Keratinocyte (primary cell): ENCODE measurements at regions not wholly inside any gene's neighbourhood (a gene's known extent, or its start where the extent isn't known, plus 50 kb on each side); places are given as distances from the start of the nearest gene placed in this dataset.

Experiments
- DNase-seq: peaks from one replicate; pipeline ENCODE4 v3.0.0-alpha.2; 2011; ENCODE audit warnings: low read depth, missing footprints, low spot score
- FAIRE-seq: peaks from 2 replicates; lab custom pipeline; 2011; peaks lifted over from hg19 to GRCh38; lab: Jason Lieb, UNC
- H2AFZ ChIP-seq: 2 replicates; pipeline ENCODE4 v1.6.0; 2012; ENCODE audit warnings: low read length, control low read depth, inconsistent platforms; ENCODE audit not compliant: control insufficient read depth
- H3K27ac ChIP-seq: 2 replicates; pipeline ENCODE4 v1.5.1; 2011; ENCODE audit warnings: low read length; ENCODE audit not compliant: control insufficient read depth, insufficient read depth
- H3K27me3 ChIP-seq: 3 replicates; pipeline ENCODE4 v1.6.0; 2011; ENCODE audit warnings: low read length; ENCODE audit not compliant: control insufficient read depth, insufficient read depth; ENCODE audit errors: extremely low read depth
- H3K36me3 ChIP-seq, 2 experiments: 2 replicates in 1 of 2; 3 replicates in 1 of 2; pipeline ENCODE4 v1.5.1; 2011; ENCODE audit warnings: low read length in 2 of 2, mild to moderate bottlenecking in 1 of 2; ENCODE audit not compliant: control insufficient read depth in 2 of 2, insufficient read depth in 2 of 2; ENCODE audit errors: extremely low read depth in 1 of 2
- H3K4me1 ChIP-seq: 3 replicates; pipeline ENCODE4 v1.5.1; 2011; ENCODE audit warnings: low read length; ENCODE audit not compliant: control insufficient read depth, insufficient read depth; ENCODE audit errors: extremely low read depth
- H3K4me2 ChIP-seq: 3 replicates; pipeline ENCODE4 v1.6.0; 2011; ENCODE audit warnings: low read depth, low read length; ENCODE audit not compliant: control insufficient read depth, insufficient read depth; ENCODE audit errors: extremely low read depth
- H3K4me3 ChIP-seq, 3 experiments: fragments of 200-600 bp in 1 of 3; sonication (generic) in 1 of 3; 2 replicates in 2 of 3; 3 replicates in 1 of 3; pipeline ENCODE4 v1.5.1; 2011 to 2016; ENCODE audit warnings: low read length in 3 of 3, mild to moderate bottlenecking in 3 of 3, control low read depth in 2 of 3, inconsistent platforms in 1 of 3, low read depth in 1 of 3, mixed read lengths in 1 of 3, mixed run types in 1 of 3, moderate library complexity in 1 of 3; ENCODE audit not compliant: control insufficient read depth in 2 of 3, insufficient read depth in 2 of 3; ENCODE audit errors: extremely low read depth in 1 of 3
- H3K79me2 ChIP-seq: 2 replicates; pipeline ENCODE4 v1.6.0; 2012; ENCODE audit warnings: low read length; ENCODE audit not compliant: control insufficient read depth, insufficient read depth
- H3K9ac ChIP-seq: 3 replicates; pipeline ENCODE4 v1.6.0; 2011; ENCODE audit warnings: low read length; ENCODE audit not compliant: control insufficient read depth, insufficient read depth; ENCODE audit errors: extremely low read depth
- H3K9me1 ChIP-seq: 3 replicates; pipeline ENCODE4 v1.6.0; 2011; ENCODE audit warnings: low read length; ENCODE audit not compliant: control insufficient read depth, insufficient read depth; ENCODE audit errors: extremely low read depth
- H3K9me3 ChIP-seq: 2 replicates; pipeline ENCODE4 v1.5.1; 2012; ENCODE audit warnings: low read depth, low read length; ENCODE audit not compliant: control insufficient read depth
- H4K20me1 ChIP-seq: 3 replicates; pipeline ENCODE4 v1.6.0; 2011; ENCODE audit warnings: low read length; ENCODE audit not compliant: control insufficient read depth, insufficient read depth; ENCODE audit errors: extremely low read depth
- EZH2 ChIP-seq: IDR thresholded peaks from one replicate; pipeline ENCODE4 v1.6.1; 2012; ENCODE audit warnings: inconsistent platforms, mild to moderate bottlenecking, low read length, moderate library complexity
- dilution Hi-C: fragments of 300-500 bp; cut with MboI; formaldehyde crosslinking; loops from one replicate; pipeline ENCODE4 v1.7.0; 2020; ENCODE audit warnings: low sequenced_read_pairs; ENCODE audit not compliant: extremely low pct_ligation_motif_present
- TF ChIP-seq, protein P1 (sequence below), 3 experiments: IDR thresholded peaks in 1 of 3; conservative IDR thresholded peaks in 1 of 3; optimal IDR thresholded peaks in 1 of 3; 2 replicates in 2 of 3; 3 replicates in 1 of 3; pipeline versions ENCODE3 to v1.5.1; 2011; ENCODE audit warnings: low read length in 3 of 3, mild to moderate bottlenecking in 3 of 3, moderate library complexity in 2 of 3, control low read depth in 1 of 3, inconsistent platforms in 1 of 3; ENCODE audit not compliant: insufficient read depth in 2 of 3; ENCODE audit errors: extremely low read depth in 1 of 3

DNA sequence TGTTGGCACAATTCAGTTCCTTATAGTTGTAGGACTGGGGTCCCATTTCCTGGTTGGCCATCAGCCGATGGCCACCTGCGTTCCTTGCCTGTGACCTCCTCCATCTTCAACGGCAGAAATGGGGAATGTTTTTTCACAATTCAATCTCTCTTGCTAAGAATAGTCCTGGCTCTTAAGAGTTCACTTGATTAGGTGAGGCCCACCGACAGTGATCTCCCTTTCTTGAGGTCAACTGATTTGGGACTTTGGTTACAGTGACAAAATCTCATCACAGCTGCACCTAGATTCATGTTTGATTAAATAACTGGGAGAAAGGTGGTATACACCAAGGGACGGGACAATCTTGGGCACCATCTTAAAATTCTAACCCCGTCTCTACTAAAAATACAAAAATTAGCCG, 139.1 kb upstream of the DTNBP1 start:
- no peak for FAIRE-seq
- no peaks in the 10 kb centered on the region for H3K9me3 ChIP-seq
- H3K9me1 ChIP-seq, result no peaks in the 10 kb centered on the region
- H3K9ac ChIP-seq, result no peak overlapping the region
- H3K4me3 ChIP-seq, result no peak overlapping the region
- TF ChIP-seq, protein P1, sequence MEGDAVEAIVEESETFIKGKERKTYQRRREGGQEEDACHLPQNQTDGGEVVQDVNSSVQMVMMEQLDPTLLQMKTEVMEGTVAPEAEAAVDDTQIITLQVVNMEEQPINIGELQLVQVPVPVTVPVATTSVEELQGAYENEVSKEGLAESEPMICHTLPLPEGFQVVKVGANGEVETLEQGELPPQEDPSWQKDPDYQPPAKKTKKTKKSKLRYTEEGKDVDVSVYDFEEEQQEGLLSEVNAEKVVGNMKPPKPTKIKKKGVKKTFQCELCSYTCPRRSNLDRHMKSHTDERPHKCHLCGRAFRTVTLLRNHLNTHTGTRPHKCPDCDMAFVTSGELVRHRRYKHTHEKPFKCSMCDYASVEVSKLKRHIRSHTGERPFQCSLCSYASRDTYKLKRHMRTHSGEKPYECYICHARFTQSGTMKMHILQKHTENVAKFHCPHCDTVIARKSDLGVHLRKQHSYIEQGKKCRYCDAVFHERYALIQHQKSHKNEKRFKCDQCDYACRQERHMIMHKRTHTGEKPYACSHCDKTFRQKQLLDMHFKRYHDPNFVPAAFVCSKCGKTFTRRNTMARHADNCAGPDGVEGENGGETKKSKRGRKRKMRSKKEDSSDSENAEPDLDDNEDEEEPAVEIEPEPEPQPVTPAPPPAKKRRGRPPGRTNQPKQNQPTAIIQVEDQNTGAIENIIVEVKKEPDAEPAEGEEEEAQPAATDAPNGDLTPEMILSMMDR (optimal IDR thresholded peaks at IDR 0.05 in 1 of 3, IDR thresholded peaks at IDR 0.05 in 1 of 3, conservative IDR thresholded peaks at IDR 0.05 in 1 of 3; ENCODE audit: extremely low read depth in 1 of 3, insufficient read depth in 2 of 3, low read length in 3 of 3), result no peak
- TF ChIP-seq EZH2, result no peak
- no peak overlapping the region for H3K4me2 ChIP-seq
- no peaks in the 10 kb centered on the region for H3K27me3 ChIP-seq
- H4K20me1 ChIP-seq, result no peaks in the 10 kb centered on the region
- no peaks in the 10 kb centered on the region for H3K79me2 ChIP-seq
- no peak for DNase-seq
- H3K27ac ChIP-seq, result no peak overlapping the region
- H3K4me1 ChIP-seq, result no peaks in the 10 kb centered on the region
- no peak overlapping the region for H2AFZ ChIP-seq
- dilution Hi-C loops, result no loop called here
- H3K36me3 ChIP-seq, result no peaks in the 10 kb centered on the region

GRCh38 chr6:15800841-15801617, 138.2 kb upstream of the DTNBP1 start:
- TF ChIP-seq EZH2, result no peak
- TF ChIP-seq, protein P1 (optimal IDR thresholded peaks at IDR 0.05 in 1 of 3, IDR thresholded peaks at IDR 0.05 in 1 of 3, conservative IDR thresholded peaks at IDR 0.05 in 1 of 3; ENCODE audit: extremely low read depth in 1 of 3, insufficient read depth in 2 of 3, low read length in 3 of 3), result no peak
- H3K27me3 ChIP-seq, result no peaks in the 10 kb centered on the region
- H3K9me3 ChIP-seq, result no peaks in the 10 kb centered on the region
- no peaks in the 10 kb centered on the region for H3K9me1 ChIP-seq
- H3K9ac ChIP-seq, result no peak overlapping the region
- no peak overlapping the region for H3K4me2 ChIP-seq
- no peaks in the 10 kb centered on the region for H3K79me2 ChIP-seq
- no peak overlapping the region for H3K27ac ChIP-seq
- no peak overlapping the region for H3K4me3 ChIP-seq
- dilution Hi-C loops, result no loop called here
- no peak for DNase-seq
- no peaks in the 10 kb centered on the region for H3K36me3 ChIP-seq
- H2AFZ ChIP-seq, result no peak overlapping the region
- FAIRE-seq, result no peak
- H3K4me1 ChIP-seq, result no peaks in the 10 kb centered on the region
- H4K20me1 ChIP-seq, result no peaks in the 10 kb centered on the region
